Osteocyte (in vitro differentiated cells): ENCODE measurements at regions not wholly inside any gene's neighbourhood (a gene's known extent, or its start where the extent isn't known, plus 50 kb on each side); places are given as distances from the start of the nearest gene placed in this dataset.

Experiments
- DNase-seq: peaks from one replicate; pipeline ENCODE4 v3.0.0; 2021; ENCODE audit warnings: mixed read lengths; ENCODE audit not compliant: unreplicated experiment; ENCODE audit errors: extremely low spot score
- H3K27ac Mint-ChIP-seq: one replicate; pipeline ENCODE4 v1.8.0; 2021; ENCODE audit warnings: mild to moderate bottlenecking, mixed read lengths; ENCODE audit not compliant: unreplicated experiment
- H3K27me3 Mint-ChIP-seq: one replicate; pipeline ENCODE4 v1.8.0; 2021; ENCODE audit warnings: mixed read lengths; ENCODE audit not compliant: unreplicated experiment
- H3K36me3 Mint-ChIP-seq: one replicate; pipeline ENCODE4 v1.8.0; 2021; ENCODE audit warnings: mixed read lengths; ENCODE audit not compliant: unreplicated experiment
- H3K4me1 Mint-ChIP-seq: one replicate; pipeline ENCODE4 v1.8.0; 2021; ENCODE audit warnings: mixed read lengths; ENCODE audit not compliant: unreplicated experiment
- H3K4me3 Mint-ChIP-seq: one replicate; pipeline ENCODE4 v1.8.0; 2021; ENCODE audit warnings: mild to moderate bottlenecking, moderate library complexity, mixed read lengths; ENCODE audit not compliant: unreplicated experiment
- H3K9me3 Mint-ChIP-seq: one replicate; pipeline ENCODE4 v1.8.0; 2021; ENCODE audit warnings: mixed read lengths; ENCODE audit not compliant: unreplicated experiment
- CTCF ChIP-seq: fragments of 200-600 bp; sonication (generic); IDR thresholded peaks from 2 replicates; pipeline ENCODE4 v1.5.0; 2021; ENCODE audit warnings: antibody characterized with exemption, mild to moderate bottlenecking, moderate library complexity

- H3K27ac Mint-ChIP-seq = no peak overlapping the region
- DNase-seq = no peak
- H3K27me3 Mint-ChIP-seq = no peaks in the 10 kb centered on the region
- H3K4me1 Mint-ChIP-seq = no peaks in the 10 kb centered on the region
- no peaks in the 10 kb centered on the region for H3K36me3 Mint-ChIP-seq
- H3K4me3 Mint-ChIP-seq = no peak overlapping the region
- H3K9me3 Mint-ChIP-seq = peaks cover 49% of the 10 kb centered on the region
- TF ChIP-seq CTCF = no peak
These were observed 360.8 kb upstream of the CXorf51B start for GRCh38 chrX:146448791-146449190.

GRCh38 chrX:146449243-146449642 is 360.3 kb upstream of the CXorf51B start:
- no peaks in the 10 kb centered on the region for H3K4me1 Mint-ChIP-seq
- H3K9me3 Mint-ChIP-seq = peaks cover 49% of the 10 kb centered on the region
- no peaks in the 10 kb centered on the region for H3K27me3 Mint-ChIP-seq
- H3K4me3 Mint-ChIP-seq = no peak overlapping the region
- DNase-seq = no peak
- H3K36me3 Mint-ChIP-seq = no peaks in the 10 kb centered on the region
- no peak for TF ChIP-seq CTCF
- H3K27ac Mint-ChIP-seq = no peak overlapping the region

GRCh38 chrX:146451136-146451535 is 358.4 kb upstream of the CXorf51B start:
- DNase-seq = no peak
- Mint-ChIP-seq H3K27ac (no peak overlapping the region), H3K9me3 (peaks cover 44% of the 10 kb centered on the region), H3K4me3 (no peak overlapping the region), H3K36me3 (no peaks in the 10 kb centered on the region), H3K4me1 (no peaks in the 10 kb centered on the region), H3K27me3 (no peaks in the 10 kb centered on the region)
- no peak for TF ChIP-seq CTCF

- no peaks in the 10 kb centered on the region for H3K4me1 Mint-ChIP-seq
- H3K36me3 Mint-ChIP-seq = no peaks in the 10 kb centered on the region
- H3K27ac Mint-ChIP-seq = no peak overlapping the region
- H3K27me3 Mint-ChIP-seq = no peaks in the 10 kb centered on the region
- no peak overlapping the region for H3K4me3 Mint-ChIP-seq
- H3K9me3 Mint-ChIP-seq = peaks cover 59% of the 10 kb centered on the region
- TF ChIP-seq CTCF = no peak
- no peak for DNase-seq
These were observed 355.2 kb upstream of the CXorf51B start for GRCh38 chrX:146454363-146454762.

GRCh38 chrX:146456058-146456457 is 353.5 kb upstream of the CXorf51B start:
- no peak for TF ChIP-seq CTCF
- Mint-ChIP-seq H3K27ac (no peak overlapping the region), H3K4me3 (no peak overlapping the region), H3K9me3 (peaks cover 62% of the 10 kb centered on the region), H3K27me3 (no peaks in the 10 kb centered on the region), H3K36me3 (no peaks in the 10 kb centered on the region), H3K4me1 (no peaks in the 10 kb centered on the region)
- DNase-seq = no peak
